PC-9 (cell line): ENCODE measurements at regions not wholly inside any gene's neighbourhood (a gene's known extent, or its start where the extent isn't known, plus 50 kb on each side); places are given as distances from the start of the nearest gene placed in this dataset.

Experiments used
- BruUV-seq: library from RNA; stranded (reverse); fragments of 400-500 nt; replicated peaks from 2 replicates; lab custom pipeline; 2021; lab: Mats Ljungman, UMichigan
- CTCF ChIA-PET: fragments of 300-600 bp; sonication (Branson Sonifier 250); formaldehyde crosslinking; loops from one replicate; lab custom pipeline; 2022; ENCODE audit warnings: antibody characterized with exemption; lab: Charles Lee
- POLR2A ChIA-PET: fragments of 300-600 bp; sonication (Branson Sonifier 250); formaldehyde crosslinking; loops from one replicate; lab custom pipeline; 2022; ENCODE audit warnings: antibody characterized with exemption; ENCODE audit not compliant: unreplicated experiment; lab: Charles Lee
- DNase-seq, 2 experiments: peaks; one replicate each; pipeline versions ENCODE4 v3.0.0 to v3.0.0-alpha.2; 2015 to 2022; ENCODE audit warnings: mixed read lengths in 1 of 2
- H2AFZ ChIP-seq: fragments of 200-600 bp; sonication (generic); 2 replicates; pipeline ENCODE4 v1.8.1; 2017; ENCODE audit warnings: antibody characterized with exemption
- H3F3A ChIP-seq: fragments of 200-600 bp; sonication (generic); 2 replicates; pipeline ENCODE4 v1.8.1; 2017; ENCODE audit warnings: antibody characterized with exemption, mild to moderate bottlenecking, low read depth; ENCODE audit not compliant: insufficient read depth
- H3K27ac ChIP-seq: fragments of 200-600 bp; sonication (generic); 2 replicates; pipeline ENCODE4 v1.6.1; 2016; ENCODE audit warnings: mixed run types
- H3K27me3 ChIP-seq: fragments of 200-600 bp; sonication (generic); 2 replicates; pipeline ENCODE4 v1.6.1; 2016; ENCODE audit warnings: low read depth, mixed run types; ENCODE audit not compliant: insufficient read depth
- H3K36me3 ChIP-seq: fragments of 200-600 bp; sonication (generic); 2 replicates; pipeline ENCODE4 v1.6.1; 2016; ENCODE audit warnings: low read depth, mixed run types
- H3K4me1 ChIP-seq: fragments of 200-600 bp; sonication (generic); replicated peaks from 2 replicates; pipeline ENCODE4 v1.6.1; 2016; ENCODE audit warnings: mixed run types; ENCODE audit not compliant: insufficient read depth
- H3K4me2 ChIP-seq: fragments of 200-600 bp; sonication (generic); 2 replicates; pipeline ENCODE4 v1.6.1; 2017; ENCODE audit warnings: mixed run types
- H3K4me3 ChIP-seq: fragments of 200-600 bp; sonication (generic); 2 replicates; pipeline ENCODE4 v1.6.1; 2016; ENCODE audit warnings: mixed run types
- H3K79me2 ChIP-seq: fragments of 200-600 bp; sonication (generic); 2 replicates; pipeline ENCODE4 v1.6.1; 2017; ENCODE audit warnings: low read depth, mixed run types
- H3K9me2 ChIP-seq: fragments of 200-600 bp; sonication (generic); 2 replicates; pipeline ENCODE4 v1.8.1; 2017; ENCODE audit warnings: mild to moderate bottlenecking; ENCODE audit not compliant: insufficient read depth
- H3K9me3 ChIP-seq: fragments of 200-600 bp; sonication (generic); 2 replicates; pipeline ENCODE4 v1.8.1; 2016; ENCODE audit warnings: low read depth; ENCODE audit not compliant: insufficient read depth
- H4K20me1 ChIP-seq: fragments of 200-600 bp; sonication (generic); 2 replicates; pipeline ENCODE4 v1.8.1; 2017; ENCODE audit not compliant: insufficient read depth
- CTCF ChIP-seq: fragments of 200-600 bp; sonication (generic); conservative IDR thresholded peaks from 2 replicates; pipeline ENCODE4 v1.6.1; 2017; ENCODE audit warnings: mixed run types, antibody characterized with exemption, mild to moderate bottlenecking, moderate library complexity
- EZH2 ChIP-seq: fragments of 200-600 bp; sonication (generic); IDR thresholded peaks from 2 replicates; pipeline ENCODE4 v1.8.0; 2017; ENCODE audit warnings: antibody characterized with exemption, low read depth
- intact Hi-C: fragments of 100-400 bp; cut with micrococcal nuclease; formaldehyde crosslinking; loops from one replicate; pipeline ENCODE4 v1.10.0; 2022; ENCODE audit not compliant: unreplicated experiment

- no peaks in the 10 kb centered on the region for H3K27me3 ChIP-seq
- H3K27ac ChIP-seq, result no peak overlapping the region
- no peaks in the 10 kb centered on the region for H3K9me2 ChIP-seq
- no TSS peak for BruUV-seq
- intact Hi-C loops, result no loop called here
- no peaks in the 10 kb centered on the region for H3F3A ChIP-seq
- no peaks in the 10 kb centered on the region for H3K9me3 ChIP-seq
- DNase-seq, result no peak
- no peaks in the 10 kb centered on the region for H3K79me2 ChIP-seq
- TF ChIP-seq CTCF (no peak), EZH2 (no peak)
- no peaks in the 10 kb centered on the region for H3K36me3 ChIP-seq
- no peak overlapping the region for H2AFZ ChIP-seq
- no peak overlapping the region for H3K4me3 ChIP-seq
- CTCF ChIA-PET, result no interaction called here
- H4K20me1 ChIP-seq, result no peaks in the 10 kb centered on the region
- no peak overlapping the region for H3K4me2 ChIP-seq
- no peaks in the 10 kb centered on the region for H3K4me1 ChIP-seq
- POLR2A ChIA-PET, result no interaction called here
Observed at GRCh38 chr4:178470996-178471784, 1029.0 kb upstream of the AGA start.

GRCh38 chr4:178471994-178472393, 1029.8 kb upstream of the AGA start:
- Histone ChIP-seq H3K27me3 (no peaks in the 10 kb centered on the region), H4K20me1 (no peaks in the 10 kb centered on the region), H3K4me3 (no peak overlapping the region), H3K36me3 (no peaks in the 10 kb centered on the region), H2AFZ (no peak overlapping the region), H3K27ac (no peak overlapping the region), H3K4me1 (no peaks in the 10 kb centered on the region), H3K79me2 (no peaks in the 10 kb centered on the region), H3K9me3 (no peaks in the 10 kb centered on the region), H3F3A (no peaks in the 10 kb centered on the region), H3K4me2 (no peak overlapping the region), H3K9me2 (no peaks in the 10 kb centered on the region)
- no peak for TF ChIP-seq CTCF
- no peak for DNase-seq
- CTCF ChIA-PET, result no interaction called here
- intact Hi-C loops, result no loop called here
- BruUV-seq, result no TSS peak
- POLR2A ChIA-PET, result no interaction called here

GRCh38 chr4:178480105-178480504, 1037.9 kb upstream of the AGA start:
- CTCF ChIA-PET, result no interaction called here
- Histone ChIP-seq H3K27me3 (no peaks in the 10 kb centered on the region), H4K20me1 (no peaks in the 10 kb centered on the region), H3K36me3 (no peaks in the 10 kb centered on the region), H3K79me2 (no peaks in the 10 kb centered on the region), H3K4me3 (no peak overlapping the region), H3K4me1 (no peaks in the 10 kb centered on the region), H3K4me2 (no peak overlapping the region), H3K27ac (no peak overlapping the region), H3F3A (no peaks in the 10 kb centered on the region), H3K9me2 (no peaks in the 10 kb centered on the region), H3K9me3 (no peaks in the 10 kb centered on the region), H2AFZ (no peak overlapping the region)
- POLR2A ChIA-PET, result no interaction called here
- no peak for TF ChIP-seq CTCF
- TF ChIP-seq EZH2, result no peak
- no TSS peak for BruUV-seq
- intact Hi-C loops, result no loop called here
- no peak for DNase-seq
